ENCODE measurements at regions not wholly inside any gene's neighbourhood (a gene's known extent, or its start where the extent isn't known, plus 50 kb on each side); places are given as distances from the start of the nearest gene placed in this dataset.

GRCh38 chr10:76729346-76729745, 908.3 kb downstream of the KCNMA1 start:
- TF ChIP-seq CTCF (IDR thresholded peaks at IDR 0.05) (no peak), POLR2A (IDR thresholded peaks at IDR 0.05) (no peak)

Measured in heart left ventricle (tissue), 13 donors.